ENCODE measurements at regions not wholly inside any gene's neighbourhood (a gene's known extent, or its start where the extent isn't known, plus 50 kb on each side); places are given as distances from the start of the nearest gene placed in this dataset.

DNA sequence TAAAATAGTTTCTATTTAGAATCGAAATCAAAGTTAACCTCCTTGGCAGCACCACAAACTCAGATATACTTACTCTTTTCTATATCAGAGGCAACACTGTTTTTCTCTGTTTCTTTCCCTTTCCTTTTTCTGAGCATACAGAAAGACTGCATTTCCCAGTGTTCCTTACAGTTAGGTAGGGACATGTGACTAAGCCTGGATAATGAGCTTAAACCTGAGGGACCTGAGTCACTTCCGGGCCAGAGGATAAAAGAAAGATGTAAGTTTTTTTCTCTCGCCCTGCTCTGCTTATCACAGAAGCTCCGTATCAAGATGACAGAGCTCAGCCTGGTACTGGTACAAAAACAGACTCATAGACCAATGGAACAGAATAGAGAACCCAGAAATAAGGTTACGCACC, 531.9 kb downstream of the KLF12 start:
- DNase-seq = no peak

DNA sequence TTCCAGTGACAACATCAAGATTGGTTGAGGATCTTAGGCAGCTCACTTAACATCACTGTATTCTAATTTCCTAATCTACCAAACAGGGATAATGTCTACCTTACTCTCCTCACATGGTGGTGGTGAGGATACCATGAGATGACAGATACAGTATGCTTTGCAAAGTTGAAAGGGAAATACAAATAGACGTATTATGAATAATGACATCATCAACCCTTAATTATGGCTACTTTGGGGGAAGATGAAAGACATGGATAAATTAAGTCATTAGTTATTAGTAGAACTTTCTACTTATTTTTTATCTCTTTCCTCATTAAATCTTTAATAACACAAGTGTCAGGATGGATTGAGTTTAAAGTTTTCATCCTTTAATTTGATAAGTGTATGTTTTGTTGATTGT, 532.5 kb downstream of the KLF12 start:
- no peak for DNase-seq

DNA sequence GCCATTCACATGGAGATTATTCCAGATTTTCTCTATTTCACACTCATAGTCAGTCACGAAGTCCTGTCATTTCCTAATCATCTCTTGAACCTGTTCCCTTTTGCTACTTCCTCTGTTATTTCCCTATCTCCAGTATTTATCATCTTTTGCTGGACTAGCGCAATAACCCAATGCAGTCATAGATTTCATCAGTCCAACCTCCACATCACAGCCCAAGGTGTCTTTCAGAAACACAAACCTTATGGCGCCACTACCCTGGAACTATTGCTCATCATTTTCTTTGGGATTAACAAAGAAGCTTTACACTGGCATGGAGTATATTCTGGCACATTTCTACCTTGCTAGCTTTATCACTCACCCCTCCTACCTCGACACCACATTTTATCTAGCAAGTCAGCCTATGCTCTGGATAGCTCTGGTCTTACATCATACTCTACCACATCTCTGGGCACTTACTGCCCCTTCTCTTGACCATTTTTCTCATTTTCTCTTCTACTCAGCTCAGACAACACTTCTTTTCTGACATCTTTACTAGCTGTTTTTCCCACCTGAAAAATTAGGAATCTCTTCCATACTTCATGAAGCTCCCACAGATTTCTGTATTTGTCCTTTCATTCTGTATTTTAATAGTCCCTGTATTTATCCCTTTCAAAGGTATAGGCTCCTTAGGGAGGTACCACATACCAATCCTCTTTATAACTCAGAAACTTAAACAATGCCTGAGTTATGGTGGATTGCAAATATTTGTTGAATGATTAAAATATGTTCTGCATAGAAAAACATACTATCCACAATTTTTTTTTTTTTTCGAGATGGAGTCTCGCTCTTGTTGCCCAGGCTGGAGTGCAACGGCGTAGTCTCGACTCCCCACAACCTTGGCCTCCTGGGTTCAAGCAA, 534.7 kb downstream of the KLF12 start:
- no peak for DNase-seq

GRCh38 chr13:73598020-73598712, 536.0 kb downstream of the KLF12 start:
- no peak for DNase-seq

DNA sequence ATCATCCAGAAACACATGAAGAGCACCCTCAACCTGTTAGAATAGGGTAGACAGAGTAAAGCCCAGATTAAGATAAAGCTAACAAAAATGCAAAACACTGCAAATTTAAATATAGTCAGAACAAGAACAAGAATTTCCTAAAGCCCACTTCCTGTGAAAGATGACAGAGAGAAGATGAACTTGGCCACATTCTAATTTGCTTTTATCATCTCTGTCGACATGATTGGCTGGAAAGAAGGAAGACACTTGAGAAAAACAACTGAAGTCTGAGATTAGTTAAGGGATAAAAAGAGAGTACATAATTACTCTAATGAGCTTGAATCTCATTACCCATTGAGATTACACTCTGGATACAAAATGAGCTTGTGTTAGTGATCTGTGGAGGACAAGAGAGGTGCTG, 537.6 kb downstream of the KLF5 start:
- DNase-seq = no peak

- DNase-seq = no peak
These were observed 534.5 kb downstream of the KLF5 start for GRCh38 chr13:73593199-73593765.

- no peak for DNase-seq
These were observed 533.1 kb downstream of the KLF5 start for GRCh38 chr13:73591861-73592260.

DNA sequence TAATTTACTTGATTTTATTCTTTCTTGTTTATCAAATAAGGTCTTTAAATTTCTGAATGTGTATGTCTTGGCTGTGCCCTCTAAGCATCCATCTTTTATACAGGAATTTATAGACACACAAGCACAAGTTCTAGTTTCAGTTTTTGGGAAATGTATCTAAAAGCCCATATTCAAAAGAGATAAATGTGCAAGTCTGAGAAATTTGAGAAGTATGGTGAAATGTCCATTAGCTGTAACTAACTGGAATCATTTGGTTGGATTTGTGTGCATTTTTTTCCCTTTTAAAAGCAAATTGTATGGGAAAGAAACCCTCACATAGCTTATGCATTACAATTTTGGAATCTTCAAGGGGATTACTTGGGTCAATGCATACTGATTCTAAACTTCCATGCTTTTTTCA, 532.0 kb downstream of the KLF5 start:
- DNase-seq = no peak

DNA sequence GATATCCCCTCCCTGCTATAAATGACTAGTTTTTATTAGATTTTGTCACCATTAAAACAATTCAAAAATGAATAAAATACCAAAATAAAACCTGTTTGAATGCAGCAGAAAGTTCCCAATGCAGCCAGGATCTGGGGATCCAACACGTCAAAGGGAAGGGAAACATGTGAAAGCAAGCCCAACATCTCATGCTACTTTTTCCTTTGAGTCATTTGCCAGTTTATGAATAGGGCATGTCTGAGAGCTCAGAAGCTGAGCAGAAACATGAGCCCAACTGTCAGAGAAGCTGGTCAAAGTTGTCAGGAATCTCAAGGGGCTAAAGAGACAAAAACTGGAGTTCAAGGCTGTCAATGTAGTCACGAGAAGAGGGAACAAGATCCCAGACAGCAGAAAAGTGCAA, 526.4 kb downstream of the KLF5 start:
- no peak for DNase-seq

DNA sequence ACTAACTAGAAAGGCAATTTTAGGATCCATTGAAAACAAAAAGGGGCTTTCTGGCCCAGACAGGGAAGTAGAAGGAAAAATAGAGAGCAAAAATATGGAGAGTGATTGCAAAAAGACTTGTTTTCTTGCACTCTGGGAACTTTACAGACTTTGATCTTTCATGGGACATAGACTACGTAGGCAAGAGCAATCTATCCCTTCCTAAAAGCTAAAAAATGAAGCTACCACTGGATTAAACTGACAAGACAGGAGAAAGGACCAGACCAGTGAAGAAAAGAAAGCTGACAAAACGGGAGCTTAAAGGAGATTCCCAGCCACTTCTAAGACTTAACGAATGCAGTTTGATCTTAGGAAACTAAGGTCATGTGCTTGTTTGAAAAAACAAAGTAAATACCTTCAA, 524.5 kb downstream of the KLF5 start:
- DNase-seq = no peak

DNA sequence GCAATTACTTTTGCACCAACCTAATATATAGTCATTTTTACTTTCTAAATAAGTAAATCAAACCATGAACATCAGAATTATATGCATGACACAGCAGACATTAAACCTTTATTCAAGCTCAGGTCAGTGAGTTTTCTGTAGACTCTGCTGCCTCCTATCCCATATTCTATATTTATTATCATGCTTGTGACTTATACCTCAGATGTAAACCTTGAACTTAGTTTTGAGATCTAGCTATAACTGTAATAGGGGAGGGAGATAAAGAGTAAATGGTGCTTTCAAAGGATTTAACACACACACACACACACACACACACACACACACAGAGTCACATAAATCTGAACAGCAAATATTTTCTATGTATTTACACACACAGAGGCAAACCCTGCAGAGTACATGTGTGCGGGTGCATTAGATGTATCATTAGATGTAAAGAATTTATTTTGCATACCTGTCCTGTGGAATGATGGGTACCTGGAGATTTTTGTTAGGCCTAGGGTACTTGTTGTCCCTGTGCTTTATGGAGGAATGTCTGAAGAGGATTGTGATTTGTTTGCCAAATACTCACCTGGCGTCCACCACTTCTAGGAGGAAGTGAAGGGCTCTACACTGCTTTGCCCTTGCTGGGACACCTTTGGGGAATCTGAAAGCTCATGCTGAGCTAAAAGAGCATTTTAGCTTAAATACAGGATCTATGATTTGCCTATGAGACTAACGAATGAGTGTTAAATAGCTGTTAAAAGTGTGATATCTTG, 521.9 kb downstream of the KLF5 start:
- no peak for DNase-seq

DNA sequence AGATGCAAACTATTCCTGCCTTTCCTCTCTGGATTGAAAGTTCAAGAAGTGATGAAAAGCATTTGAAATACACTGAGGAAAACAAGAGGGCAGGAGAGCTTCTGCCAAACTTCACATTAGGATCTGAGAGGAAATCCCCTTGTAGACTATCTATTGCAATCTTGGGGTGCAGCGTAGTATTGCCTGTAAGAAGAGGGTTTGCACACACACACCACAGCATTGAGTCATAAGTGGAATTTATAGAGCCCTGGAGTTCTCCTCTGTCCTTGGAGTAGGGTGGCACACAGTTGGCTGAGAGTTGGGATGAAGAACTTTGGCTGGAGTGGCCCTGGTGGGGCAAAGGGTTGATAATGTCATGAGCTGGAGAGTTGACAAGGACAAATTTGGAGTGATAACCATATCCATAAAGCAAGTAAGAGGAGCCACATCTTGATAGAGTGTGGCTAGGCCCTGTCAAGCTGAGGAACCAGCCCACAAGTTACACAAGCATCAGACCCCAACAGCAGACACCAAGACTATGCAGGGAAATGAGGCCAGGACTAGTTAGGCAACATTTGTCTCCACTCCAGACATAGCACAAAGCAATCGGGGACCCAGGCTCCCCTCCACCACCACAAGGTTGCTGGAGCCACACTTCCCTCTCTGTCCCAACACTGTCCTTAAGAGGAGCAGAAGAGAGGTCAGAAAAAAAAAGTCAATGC, 520.9 kb downstream of the KLF5 start:
- no peak for DNase-seq

DNA sequence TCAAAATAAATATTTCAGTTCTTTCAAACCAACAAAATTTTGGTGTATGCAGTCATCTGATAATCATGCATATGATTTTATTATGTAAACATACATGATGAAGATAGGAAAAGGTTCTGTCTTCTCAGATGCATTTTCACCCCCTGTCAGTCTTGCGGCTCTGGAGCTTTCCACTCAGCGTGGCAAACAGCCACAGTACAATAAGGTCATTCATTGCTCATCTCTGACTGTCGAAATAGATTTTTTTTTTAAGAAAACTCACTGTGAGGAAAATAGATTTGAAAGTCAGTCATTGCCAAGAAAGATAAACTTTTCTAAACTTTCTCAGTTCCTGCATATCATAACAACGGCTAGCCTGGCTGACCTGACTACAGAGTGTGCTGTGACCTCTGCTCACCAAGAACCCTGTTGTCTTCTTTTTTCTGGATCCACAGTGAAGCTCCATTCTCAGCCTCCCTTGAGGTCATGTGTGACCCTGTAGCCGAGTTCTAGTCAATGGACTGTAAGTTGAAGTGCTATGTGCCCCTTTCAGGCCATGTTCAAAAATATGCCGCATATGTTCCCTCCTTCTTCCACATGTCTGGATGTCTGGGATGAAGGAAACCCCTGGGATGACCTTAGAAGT, 519.6 kb downstream of the KLF5 start:
- no peak for DNase-seq

GRCh38 chr13:73576291-73576690, 517.5 kb downstream of the KLF5 start:
- no peak for DNase-seq

- DNase-seq = no peak
These were observed 514.0 kb downstream of the KLF5 start for GRCh38 chr13:73572824-73573223.

GRCh38 chr13:73571376-73571775, 512.6 kb downstream of the KLF5 start:
- DNase-seq = no peak

DNA sequence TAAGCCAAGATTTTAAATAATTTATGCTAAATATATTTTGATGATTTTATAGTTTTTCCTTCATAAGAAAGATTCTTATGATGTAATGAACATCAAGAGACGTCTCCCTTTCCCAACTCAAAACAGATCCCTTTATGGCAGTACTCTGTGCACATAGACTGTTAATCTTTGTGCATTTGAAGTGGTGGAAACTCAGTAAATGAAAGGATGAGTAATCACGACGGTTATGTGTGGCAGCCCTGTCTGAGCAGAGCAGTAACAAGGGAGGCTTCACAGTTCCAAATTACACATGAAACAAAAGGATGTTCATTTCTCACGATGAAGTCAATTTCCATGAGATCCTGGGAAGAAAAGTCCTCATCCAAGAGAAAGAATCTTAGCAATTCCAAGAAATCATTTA, 498.1 kb downstream of the KLF5 start:
- no peak for DNase-seq

DNA sequence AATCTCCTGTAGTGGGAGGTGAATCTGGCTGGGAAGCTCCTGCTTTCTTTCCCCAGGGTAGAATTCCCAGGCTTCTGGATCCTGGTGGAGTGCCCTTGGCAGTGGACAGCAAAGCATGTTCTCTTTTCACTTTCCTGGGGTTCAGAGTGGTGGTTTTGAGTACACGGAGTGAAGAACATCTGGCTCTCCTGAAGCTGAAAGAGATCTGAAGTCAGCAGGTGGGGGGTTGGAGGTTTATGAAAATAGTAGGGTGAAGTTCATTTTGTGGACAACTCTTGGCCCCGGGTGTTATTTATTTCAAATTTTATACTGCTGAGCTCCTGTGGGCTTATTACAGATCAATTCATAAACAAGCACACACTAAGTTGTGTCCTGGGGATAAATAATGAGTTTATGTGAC, 497.3 kb downstream of the KLF5 start:
- no peak for DNase-seq

- DNase-seq = no peak
These were observed 492.9 kb downstream of the KLF5 start for GRCh38 chr13:73551736-73552135.

GRCh38 chr13:73549717-73550116, 490.9 kb downstream of the KLF5 start:
- DNase-seq = no peak

DNA sequence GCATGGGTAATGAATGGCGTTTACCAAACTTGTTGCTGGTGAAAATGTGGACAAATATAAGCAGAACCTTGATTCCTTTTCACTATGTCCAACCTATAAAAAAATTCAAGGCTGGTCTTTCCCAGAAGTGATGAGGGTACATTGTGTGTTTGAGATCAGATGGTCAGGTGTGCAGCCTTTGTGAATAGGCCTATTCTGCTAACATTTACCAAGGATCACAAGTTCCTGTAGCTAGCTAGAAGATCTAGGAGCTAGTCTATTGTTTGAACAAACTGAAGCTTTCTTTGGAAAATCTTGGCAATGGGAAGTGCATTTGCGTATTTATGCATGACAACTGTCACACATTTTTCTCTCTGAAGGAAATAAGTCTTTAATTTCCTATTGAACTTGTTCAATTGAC, 489.6 kb downstream of the KLF5 start:
- DNase-seq = no peak

DNA sequence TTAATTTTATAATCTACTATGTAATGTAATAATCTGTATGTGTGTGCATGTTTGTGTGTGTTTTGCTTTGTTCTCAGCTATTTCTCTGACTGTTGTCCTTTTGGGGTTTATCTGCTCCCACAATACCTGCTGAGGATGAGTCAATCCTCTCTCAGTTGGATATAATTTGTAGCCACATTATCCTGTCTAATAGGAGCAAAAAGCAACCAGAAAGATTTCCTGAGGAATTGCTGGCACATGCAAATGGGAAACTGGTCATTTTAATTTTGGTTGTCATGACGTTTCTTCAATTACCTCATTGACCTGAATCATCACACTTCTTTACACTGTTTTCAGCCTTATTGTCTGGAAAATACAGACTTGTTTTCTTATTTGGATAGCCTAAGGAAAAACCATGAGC, 488.4 kb downstream of the KLF5 start:
- DNase-seq = no peak
